ENCODE measurements at regions not wholly inside any gene's neighbourhood (a gene's known extent, or its start where the extent isn't known, plus 50 kb on each side); places are given as distances from the start of the nearest gene placed in this dataset.

GRCh38 chr7:67843615-67844014 lies 847.0 kb downstream of the TYW1 start:
- CTCF ChIA-PET: no interaction called here
- in situ Hi-C loops (cut with MboI; ENCODE audit: low sequenced_read_pairs): no loop called here
- no peak for TF ChIP-seq RCOR1 (IDR thresholded peaks at IDR 0.05; ENCODE audit: insufficient replicate concordance, low read length)
- no peak for TF ChIP-seq ELK1 (IDR thresholded peaks at IDR 0.05; ENCODE audit: borderline replicate concordance, low read depth, low read length)
- TF ChIP-seq NFE2L2 (IDR thresholded peaks at IDR 0.05; ENCODE audit: low read depth, low read length): no peak
- no peak for TF ChIP-seq SMC3 (IDR thresholded peaks at IDR 0.05; ENCODE audit: low read depth, low read length)
- TF ChIP-seq CEBPB (IDR thresholded peaks at IDR 0.05; ENCODE audit: low read depth, low read length): no peak
- Histone ChIP-seq H2AFZ (replicated peaks; ENCODE audit: low read length, poor library complexity) (no peak overlapping the region), H3K9me1 (ENCODE audit: insufficient read depth, low read length) (no peaks in the 10 kb centered on the region), H3K56ac (ENCODE audit: extremely low read depth, insufficient read depth, low read length) (no peak overlapping the region), H4K20me1 (ENCODE audit: insufficient read depth, low read length) (no peaks in the 10 kb centered on the region), H3K27me3 (ENCODE audit: control insufficient read depth, insufficient read depth, low read length) (no peaks in the 10 kb centered on the region), H2BK20ac (ENCODE audit: low read depth, low read length) (no peak overlapping the region), H3K4ac (ENCODE audit: low read depth, low read length) (no peak overlapping the region), H3K9ac (ENCODE audit: low read depth, low read length) (no peak overlapping the region), H3K79me1 (ENCODE audit: low read depth in 1 of 2, low read length in 2 of 2) (no peaks in the 10 kb centered on the region), H2BK15ac (ENCODE audit: low read depth, low read length) (no peak overlapping the region), H3K23ac (ENCODE audit: low read depth, low read length) (no peak overlapping the region), H2BK120ac (ENCODE audit: low read depth, low read length) (no peak overlapping the region), H2AK5ac (ENCODE audit: low read depth, low read length) (no peak overlapping the region), H2BK5ac (ENCODE audit: low read depth, low read length, poor library complexity, severe bottlenecking) (no peak overlapping the region), H3K4me2 (ENCODE audit: low read depth, low read length) (no peak overlapping the region), H3K4me3 (ENCODE audit: insufficient read depth, low read depth, low read length) (no peak overlapping the region), H3K18ac (ENCODE audit: low read depth, low read length) (no peak overlapping the region), H3K14ac (replicated peaks; ENCODE audit: low read depth, low read length) (no peak overlapping the region), H4K8ac (ENCODE audit: low read depth in 2 of 2, low read length in 2 of 2) (no peak overlapping the region), H3K36me3 (ENCODE audit: control insufficient read depth, insufficient read depth, low read length) (no peaks in the 10 kb centered on the region), H3K4me1 (ENCODE audit: control insufficient read depth, insufficient read depth, low read length) (no peaks in the 10 kb centered on the region), H2AK9ac (replicated peaks; ENCODE audit: low read depth, low read length, poor library complexity) (no peak overlapping the region), H4K5ac (ENCODE audit: low read depth, low read length) (no peak overlapping the region), H3K27ac (ENCODE audit: insufficient read depth, low read length) (no peak overlapping the region), H3K9me3 (ENCODE audit: control insufficient read depth, insufficient read depth, low read length) (peaks cover 10% of the 10 kb centered on the region), H4K91ac (ENCODE audit: insufficient read depth, low read depth, low read length) (no peak overlapping the region)
- no TSS peak for BruUV-seq (replicated peaks)
- 60% methylated on average over 2 of the region's 4 CpGs; no CpG with 5 or more reads in 1 of the 2 experiments for WGBS, 2 experiments (ENCODE audit: extremely low coverage in 2 of 2, insufficient read length in 1 of 2)
- intact Hi-C loops (cut with micrococcal nuclease): no loop called here
- POLR2A ChIA-PET (ENCODE audit: unreplicated experiment): no interaction called here
- DNase-seq: no peak
- no peak for ATAC-seq (ENCODE audit: low read depth)
- dilution Hi-C loops (cut with HindIII; ENCODE audit: low sequenced_read_pairs, unreplicated experiment): no loop called here

All from IMR-90 (cell line).